A549 (cell line): ENCODE measurements at regions not wholly inside any gene's neighbourhood (a gene's known extent, or its start where the extent isn't known, plus 50 kb on each side); places are given as distances from the start of the nearest gene placed in this dataset.

Source experiments
- ATAC-seq, 2 experiments: fragments of 200-7000 bp in 1 of 2; fragments of >200 bp in 1 of 2; cut with Nextera tagmentation in 1 of 2; cut with Tn5 transposase in 1 of 2; 3 replicates each; pipeline versions ENCODE4 v1.8.0 to v1.9.1; 2018 to 2020; ENCODE audit warnings: mild to moderate bottlenecking in 1 of 2, moderate library complexity in 1 of 2
- CTCF ChIA-PET: fragments of 300-600 bp; sonication (Branson Sonifier 250); formaldehyde crosslinking; extraction: SDS; loops from one replicate; lab custom pipeline; 2021; ENCODE audit warnings: antibody characterized with exemption, inconsistent platforms; lab: Yijun Ruan, JAX
- POLR2A ChIA-PET: fragments of 350-600 bp; formaldehyde crosslinking; extraction: SDS; loops from one replicate; lab custom pipeline; 2021; ENCODE audit warnings: antibody characterized with exemption, inconsistent platforms; lab: Yijun Ruan, JAX
- DNase-seq, 2 experiments: peaks; one replicate each; pipeline versions ENCODE4 v3.0.0 to v3.0.0-alpha.2; 2011 to 2016; ENCODE audit warnings: low read depth in 1 of 2, low spot score in 1 of 2
- FAIRE-seq: peaks from 2 replicates; lab custom pipeline; 2011; peaks lifted over from hg19 to GRCh38; lab: Jason Lieb, UNC
- H3K27ac ChIP-seq, 2 experiments: fragments of >200 bp; sonication (Bioruptor Twin); formaldehyde crosslinking; 3 replicates each; pipeline ENCODE4 v1.5.1; 2016 to 2017
- H3K4me1 ChIP-seq: fragments of >200 bp; sonication (Bioruptor Twin); formaldehyde crosslinking; 3 replicates; pipeline ENCODE4 v1.6.1; 2016
- H3K4me2 ChIP-seq: fragments of >200 bp; sonication (Bioruptor Twin); formaldehyde crosslinking; 3 replicates; pipeline ENCODE4 v1.6.1; 2016
- H3K4me3 ChIP-seq: fragments of >200 bp; sonication (Bioruptor Twin); formaldehyde crosslinking; 3 replicates; pipeline ENCODE4 v1.5.1; 2016
- H3K9me3 ChIP-seq: fragments of >200 bp; sonication (Bioruptor Twin); formaldehyde crosslinking; 3 replicates; pipeline ENCODE4 v1.6.1; 2016
- EHF ChIP-seq: fragments of 250-450 bp; sonication (Bioruptor Pico); IDR thresholded peaks from 2 replicates; pipeline ENCODE4 v1.5.0; 2020; ENCODE audit warnings: mild to moderate bottlenecking
- EHMT2 ChIP-seq: fragments of 200-600 bp; sonication (generic); IDR thresholded peaks from 2 replicates; pipeline ENCODE4 v1.6.1; 2016; ENCODE audit warnings: antibody characterized with exemption, low read depth, mild to moderate bottlenecking, moderate library complexity
- FOSB ChIP-seq: fragments of 250-450 bp; sonication (Bioruptor Pico); IDR thresholded peaks from 2 replicates; pipeline ENCODE4 v1.5.0; 2020; ENCODE audit warnings: mild to moderate bottlenecking, moderate library complexity
- FOXS1 ChIP-seq: fragments of 250-450 bp; sonication (Bioruptor Pico); IDR thresholded peaks from 2 replicates; pipeline ENCODE4 v1.5.0; 2020; ENCODE audit warnings: mild to moderate bottlenecking, moderate library complexity
- HEYL ChIP-seq: fragments of 250-450 bp; sonication (Bioruptor Pico); IDR thresholded peaks from 2 replicates; pipeline ENCODE4 v1.8.0; 2021; ENCODE audit warnings: mild to moderate bottlenecking, moderate library complexity
- HOXB5 ChIP-seq: fragments of 250-450 bp; sonication (Bioruptor Pico); IDR thresholded peaks from 2 replicates; pipeline ENCODE4 v1.5.0; 2020; ENCODE audit warnings: mild to moderate bottlenecking, moderate library complexity
- JUNB ChIP-seq: fragments of >200 bp; sonication (Bioruptor Twin); formaldehyde crosslinking; IDR thresholded peaks from 2 replicates; pipeline ENCODE4 v1.6.1; 2016
- KDM1A ChIP-seq: fragments of 200-600 bp; sonication (generic); IDR thresholded peaks from 2 replicates; pipeline ENCODE4 v1.6.1; 2016; ENCODE audit warnings: low read depth, mild to moderate bottlenecking
- RARB ChIP-seq: fragments of 250-450 bp; sonication (Bioruptor Pico); IDR thresholded peaks from 2 replicates; pipeline ENCODE4 v1.8.0; 2021; ENCODE audit warnings: mild to moderate bottlenecking, moderate library complexity
- RCOR1 ChIP-seq: fragments of 150-350 bp; IDR thresholded peaks from 2 replicates; pipeline ENCODE4 v1.6.1; 2014; ENCODE audit warnings: antibody characterized with exemption, low read length, low read depth
- SMC3 ChIP-seq: fragments of >200 bp; sonication (Bioruptor Twin); formaldehyde crosslinking; IDR thresholded peaks from 3 replicates; pipeline ENCODE4 v1.6.1; 2018; ENCODE audit warnings: inconsistent platforms
- TFCP2L1 ChIP-seq: fragments of 250-450 bp; sonication (Bioruptor Pico); IDR thresholded peaks from 2 replicates; pipeline ENCODE4 v1.5.0; 2021; ENCODE audit warnings: mild to moderate bottlenecking
- ZC3H11A ChIP-seq: fragments of 450-650 bp; IDR thresholded peaks from 2 replicates; pipeline ENCODE4 v1.6.1; 2014; ENCODE audit warnings: antibody characterized with exemption, mild to moderate bottlenecking
- ZNF302 ChIP-seq: fragments of 250-450 bp; sonication (Bioruptor Pico); IDR thresholded peaks from 2 replicates; pipeline ENCODE4 v1.9.0; 2021; ENCODE audit warnings: inconsistent platforms, mild to moderate bottlenecking, moderate library complexity
- WGBS: methylation state at CpG from one replicate; pipeline ENCODE4 v1.1.6; 2017; ENCODE audit errors: missing lambda C conversion rate; 5-methylcytosine and 5-hydroxymethylcytosine counted together
- TF ChIP-seq, protein P1 (sequence below): fragments of >200 bp; sonication (Bioruptor Twin); formaldehyde crosslinking; IDR thresholded peaks from 3 replicates; pipeline ENCODE4 v1.5.1; 2016
- TF ChIP-seq, protein P2 (sequence below): fragments of >200 bp; sonication (Bioruptor Twin); formaldehyde crosslinking; IDR thresholded peaks from 3 replicates; pipeline ENCODE4 v1.6.1; 2016
- TF ChIP-seq, protein P3 (sequence below): fragments of 150-350 bp; IDR thresholded peaks from 2 replicates; pipeline ENCODE4 v1.6.1; 2014; ENCODE audit warnings: low read depth, mild to moderate bottlenecking, low read length
- TF ChIP-seq, protein P4 (sequence below): fragments of 200-600 bp; sonication (generic); IDR thresholded peaks from 2 replicates; pipeline ENCODE4 v1.6.1; 2016; ENCODE audit warnings: antibody characterized with exemption, mild to moderate bottlenecking, moderate library complexity
- TF ChIP-seq, protein P5 (sequence below): IDR thresholded peaks from 2 replicates; pipeline ENCODE4 v1.6.1; 2012; ENCODE audit warnings: low read depth, borderline replicate concordance
- TF ChIP-seq, protein P6 (sequence below): IDR thresholded peaks from 2 replicates; pipeline ENCODE4 v1.6.1; 2012
- TF ChIP-seq, protein P7 (sequence below): fragments of >200 bp; sonication (Bioruptor Twin); formaldehyde crosslinking; IDR thresholded peaks from 2 replicates; pipeline ENCODE4 v1.6.1; 2016

DNA sequence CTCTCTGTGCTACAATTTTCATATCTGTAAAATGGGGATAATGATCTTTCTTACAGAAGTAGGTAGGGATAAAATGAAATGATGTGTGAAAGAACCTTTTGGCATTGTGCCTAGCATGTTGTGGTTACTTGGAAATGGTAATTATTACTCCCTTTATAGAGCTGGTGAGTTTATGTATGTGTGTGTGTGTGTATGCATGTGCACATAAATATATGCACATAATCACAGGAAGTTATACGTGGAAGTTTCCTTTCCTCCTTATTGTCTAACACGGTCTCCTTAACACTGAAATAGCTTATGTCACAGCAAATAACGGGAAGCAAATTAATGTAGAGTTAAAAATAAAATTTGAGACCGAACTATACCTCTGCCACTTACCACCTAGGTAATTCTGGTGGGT is 163.7 kb upstream of the ZBED5 start:
- no peak for ATAC-seq
- POLR2A ChIA-PET: interaction anchor here (1.1 to 2.1 kb wide), 3 partner anchors 88 to 212 kb away, joined by 5 to 10 read pairs (median 9); partner anchors contain the start of gene EIF4G2
- no peak overlapping the region for H3K4me2 ChIP-seq
- 58% methylated on average over 4 of the region's 4 CpGs for WGBS
- no peak for DNase-seq
- no peak for TF ChIP-seq ZNF302 (CRISPR knock-in tag)
- H3K27ac ChIP-seq: peak overlapping the region in 1 of 2 experiments; percentile 42; a peak in 1 of 6 replicates
- FAIRE-seq: no peak
- H3K4me3 ChIP-seq: no peak overlapping the region
- H3K9me3 ChIP-seq: no peaks in the 10 kb centered on the region
- H3K4me1 ChIP-seq: peaks cover 4% of the 10 kb centered on the region; the same call in 1 of the 3 replicates
- CTCF ChIA-PET: interaction anchor here (0.8 to 5.3 kb wide), 19 partner anchors 10 to 778 kb away, joined by 3 to 78 read pairs (median 4); no protein-coding TSS in a partner anchor

DNA sequence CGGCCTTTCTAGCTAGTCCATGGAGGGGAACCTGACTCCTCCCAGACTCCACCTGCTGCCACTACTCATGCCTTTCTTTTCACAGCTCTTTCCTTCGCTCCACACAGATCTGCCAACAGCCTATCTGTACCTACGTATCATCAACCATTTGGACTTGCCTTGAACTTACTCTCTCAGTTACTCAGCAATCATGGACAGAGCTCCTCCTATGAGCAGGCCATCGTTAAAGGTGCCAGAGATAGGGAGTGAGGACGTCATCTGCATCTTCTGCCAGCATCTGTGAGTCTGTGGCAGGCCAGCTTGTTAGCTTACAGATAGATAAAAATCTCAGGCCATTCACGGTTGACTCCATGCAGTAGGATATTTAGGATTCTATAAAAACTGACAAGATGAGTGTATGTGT is 162.9 kb upstream of the ZBED5 start:
- TF ChIP-seq HEYL (CRISPR knock-in tag) (no peak), SMC3 (no peak), FOXS1 (CRISPR knock-in tag) (no peak)
- ChIA-PET CTCF (interaction anchor here (0.9 to 5.3 kb wide), 19 partner anchors 10 to 778 kb away, joined by 3 to 78 read pairs (median 4); partner anchors contain the start of gene GALNT18), POLR2A (interaction anchor here (1.1 to 2.1 kb wide), 3 partner anchors 87 to 212 kb away, joined by 5 to 10 read pairs (median 9); partner anchors contain the start of gene EIF4G2)
- DNase-seq (peak in 1 of 2 experiments; percentile 42), FAIRE-seq (no peak), ATAC-seq (peak; percentile 27 to 32; a peak in 3 of 6 replicates)
- peak overlapping the region in 1 of 2 experiments; percentile 42; a peak in 3 of 6 replicates for H3K27ac ChIP-seq
- H3K4me2 ChIP-seq: no peak overlapping the region
- WGBS: 56% methylated on average over 6 of the region's 6 CpGs
- H3K9me3 ChIP-seq: no peaks in the 10 kb centered on the region
- H3K4me1 ChIP-seq: peaks cover 4% of the 10 kb centered on the region; the same call in 1 of the 3 replicates
- H3K4me3 ChIP-seq: no peak overlapping the region

DNA sequence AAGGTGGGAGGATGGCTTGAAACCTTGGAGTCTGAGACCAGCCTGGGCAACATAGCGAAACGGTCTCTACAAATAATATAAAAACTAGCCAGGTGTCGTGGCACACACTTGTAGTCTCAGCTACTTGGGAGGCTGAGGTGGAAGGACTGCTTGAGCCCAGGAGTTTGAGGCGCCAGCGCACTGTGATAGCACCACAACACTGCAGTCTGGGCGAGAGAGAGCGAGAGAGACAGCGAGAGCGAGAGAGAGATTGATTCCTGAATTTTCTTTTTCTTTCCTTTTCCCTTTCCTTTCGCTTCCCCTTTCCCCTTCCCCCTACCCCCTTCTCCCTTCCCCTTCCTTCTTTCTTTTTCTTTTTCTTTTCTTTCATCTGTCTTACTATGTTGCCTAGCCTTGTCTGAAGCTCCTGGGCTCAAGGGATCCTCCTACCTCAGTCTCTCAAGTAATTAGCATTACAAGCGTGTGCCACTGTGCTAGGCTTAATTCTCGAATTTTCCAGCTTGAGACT is 162.4 kb upstream of the ZBED5 start:
- FAIRE-seq (no peak), DNase-seq (no peak), ATAC-seq (no peak)
- Histone ChIP-seq H3K4me1 (peaks cover 4% of the 10 kb centered on the region; the same call in 1 of the 3 replicates), H3K4me2 (no peak overlapping the region), H3K4me3 (no peak overlapping the region), H3K27ac (peak overlapping the region in 1 of 2 experiments; percentile 42; a peak in 3 of 6 replicates), H3K9me3 (no peaks in the 10 kb centered on the region)
- WGBS: 88% methylated on average over 12 of the region's 12 CpGs
- ChIA-PET POLR2A (interaction anchor here (1.1 to 2.1 kb wide), 3 partner anchors 86 to 211 kb away, joined by 5 to 10 read pairs (median 9); partner anchors contain the start of gene EIF4G2), CTCF (interaction anchor here (1.0 to 5.3 kb wide), 11 partner anchors 9 to 779 kb away, joined by 3 to 78 read pairs (median 7); partner anchors contain the start of gene GALNT18)
- TF ChIP-seq JUNB (no peak), SMC3 (no peak), ZC3H11A (no peak), HOXB5 (CRISPR knock-in tag) (no peak), FOSB (CRISPR knock-in tag) (no peak), RARB (CRISPR knock-in tag) (no peak), EHF (no peak), TFCP2L1 (CRISPR knock-in tag) (no peak), HEYL (CRISPR knock-in tag) (no peak), EHMT2 (no peak), RCOR1 (no peak), KDM1A (no peak)
- TF ChIP-seq, protein P1, sequence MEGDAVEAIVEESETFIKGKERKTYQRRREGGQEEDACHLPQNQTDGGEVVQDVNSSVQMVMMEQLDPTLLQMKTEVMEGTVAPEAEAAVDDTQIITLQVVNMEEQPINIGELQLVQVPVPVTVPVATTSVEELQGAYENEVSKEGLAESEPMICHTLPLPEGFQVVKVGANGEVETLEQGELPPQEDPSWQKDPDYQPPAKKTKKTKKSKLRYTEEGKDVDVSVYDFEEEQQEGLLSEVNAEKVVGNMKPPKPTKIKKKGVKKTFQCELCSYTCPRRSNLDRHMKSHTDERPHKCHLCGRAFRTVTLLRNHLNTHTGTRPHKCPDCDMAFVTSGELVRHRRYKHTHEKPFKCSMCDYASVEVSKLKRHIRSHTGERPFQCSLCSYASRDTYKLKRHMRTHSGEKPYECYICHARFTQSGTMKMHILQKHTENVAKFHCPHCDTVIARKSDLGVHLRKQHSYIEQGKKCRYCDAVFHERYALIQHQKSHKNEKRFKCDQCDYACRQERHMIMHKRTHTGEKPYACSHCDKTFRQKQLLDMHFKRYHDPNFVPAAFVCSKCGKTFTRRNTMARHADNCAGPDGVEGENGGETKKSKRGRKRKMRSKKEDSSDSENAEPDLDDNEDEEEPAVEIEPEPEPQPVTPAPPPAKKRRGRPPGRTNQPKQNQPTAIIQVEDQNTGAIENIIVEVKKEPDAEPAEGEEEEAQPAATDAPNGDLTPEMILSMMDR: no peak
- TF ChIP-seq, protein P2, sequence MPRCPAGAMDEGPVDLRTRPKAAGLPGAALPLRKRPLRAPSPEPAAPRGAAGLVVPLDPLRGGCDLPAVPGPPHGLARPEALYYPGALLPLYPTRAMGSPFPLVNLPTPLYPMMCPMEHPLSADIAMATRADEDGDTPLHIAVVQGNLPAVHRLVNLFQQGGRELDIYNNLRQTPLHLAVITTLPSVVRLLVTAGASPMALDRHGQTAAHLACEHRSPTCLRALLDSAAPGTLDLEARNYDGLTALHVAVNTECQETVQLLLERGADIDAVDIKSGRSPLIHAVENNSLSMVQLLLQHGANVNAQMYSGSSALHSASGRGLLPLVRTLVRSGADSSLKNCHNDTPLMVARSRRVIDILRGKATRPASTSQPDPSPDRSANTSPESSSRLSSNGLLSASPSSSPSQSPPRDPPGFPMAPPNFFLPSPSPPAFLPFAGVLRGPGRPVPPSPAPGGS: no peak
- TF ChIP-seq, protein P3, sequence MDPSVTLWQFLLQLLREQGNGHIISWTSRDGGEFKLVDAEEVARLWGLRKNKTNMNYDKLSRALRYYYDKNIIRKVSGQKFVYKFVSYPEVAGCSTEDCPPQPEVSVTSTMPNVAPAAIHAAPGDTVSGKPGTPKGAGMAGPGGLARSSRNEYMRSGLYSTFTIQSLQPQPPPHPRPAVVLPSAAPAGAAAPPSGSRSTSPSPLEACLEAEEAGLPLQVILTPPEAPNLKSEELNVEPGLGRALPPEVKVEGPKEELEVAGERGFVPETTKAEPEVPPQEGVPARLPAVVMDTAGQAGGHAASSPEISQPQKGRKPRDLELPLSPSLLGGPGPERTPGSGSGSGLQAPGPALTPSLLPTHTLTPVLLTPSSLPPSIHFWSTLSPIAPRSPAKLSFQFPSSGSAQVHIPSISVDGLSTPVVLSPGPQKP: no peak
- TF ChIP-seq, protein P4, sequence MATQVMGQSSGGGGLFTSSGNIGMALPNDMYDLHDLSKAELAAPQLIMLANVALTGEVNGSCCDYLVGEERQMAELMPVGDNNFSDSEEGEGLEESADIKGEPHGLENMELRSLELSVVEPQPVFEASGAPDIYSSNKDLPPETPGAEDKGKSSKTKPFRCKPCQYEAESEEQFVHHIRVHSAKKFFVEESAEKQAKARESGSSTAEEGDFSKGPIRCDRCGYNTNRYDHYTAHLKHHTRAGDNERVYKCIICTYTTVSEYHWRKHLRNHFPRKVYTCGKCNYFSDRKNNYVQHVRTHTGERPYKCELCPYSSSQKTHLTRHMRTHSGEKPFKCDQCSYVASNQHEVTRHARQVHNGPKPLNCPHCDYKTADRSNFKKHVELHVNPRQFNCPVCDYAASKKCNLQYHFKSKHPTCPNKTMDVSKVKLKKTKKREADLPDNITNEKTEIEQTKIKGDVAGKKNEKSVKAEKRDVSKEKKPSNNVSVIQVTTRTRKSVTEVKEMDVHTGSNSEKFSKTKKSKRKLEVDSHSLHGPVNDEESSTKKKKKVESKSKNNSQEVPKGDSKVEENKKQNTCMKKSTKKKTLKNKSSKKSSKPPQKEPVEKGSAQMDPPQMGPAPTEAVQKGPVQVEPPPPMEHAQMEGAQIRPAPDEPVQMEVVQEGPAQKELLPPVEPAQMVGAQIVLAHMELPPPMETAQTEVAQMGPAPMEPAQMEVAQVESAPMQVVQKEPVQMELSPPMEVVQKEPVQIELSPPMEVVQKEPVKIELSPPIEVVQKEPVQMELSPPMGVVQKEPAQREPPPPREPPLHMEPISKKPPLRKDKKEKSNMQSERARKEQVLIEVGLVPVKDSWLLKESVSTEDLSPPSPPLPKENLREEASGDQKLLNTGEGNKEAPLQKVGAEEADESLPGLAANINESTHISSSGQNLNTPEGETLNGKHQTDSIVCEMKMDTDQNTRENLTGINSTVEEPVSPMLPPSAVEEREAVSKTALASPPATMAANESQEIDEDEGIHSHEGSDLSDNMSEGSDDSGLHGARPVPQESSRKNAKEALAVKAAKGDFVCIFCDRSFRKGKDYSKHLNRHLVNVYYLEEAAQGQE: no peak
- TF ChIP-seq, protein P5, sequence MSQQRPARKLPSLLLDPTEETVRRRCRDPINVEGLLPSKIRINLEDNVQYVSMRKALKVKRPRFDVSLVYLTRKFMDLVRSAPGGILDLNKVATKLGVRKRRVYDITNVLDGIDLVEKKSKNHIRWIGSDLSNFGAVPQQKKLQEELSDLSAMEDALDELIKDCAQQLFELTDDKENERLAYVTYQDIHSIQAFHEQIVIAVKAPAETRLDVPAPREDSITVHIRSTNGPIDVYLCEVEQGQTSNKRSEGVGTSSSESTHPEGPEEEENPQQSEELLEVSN: no peak
- TF ChIP-seq, protein P6, sequence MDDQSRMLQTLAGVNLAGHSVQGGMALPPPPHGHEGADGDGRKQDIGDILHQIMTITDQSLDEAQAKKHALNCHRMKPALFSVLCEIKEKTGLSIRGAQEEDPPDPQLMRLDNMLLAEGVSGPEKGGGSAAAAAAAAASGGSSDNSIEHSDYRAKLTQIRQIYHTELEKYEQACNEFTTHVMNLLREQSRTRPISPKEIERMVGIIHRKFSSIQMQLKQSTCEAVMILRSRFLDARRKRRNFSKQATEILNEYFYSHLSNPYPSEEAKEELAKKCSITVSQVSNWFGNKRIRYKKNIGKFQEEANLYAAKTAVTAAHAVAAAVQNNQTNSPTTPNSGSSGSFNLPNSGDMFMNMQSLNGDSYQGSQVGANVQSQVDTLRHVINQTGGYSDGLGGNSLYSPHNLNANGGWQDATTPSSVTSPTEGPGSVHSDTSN: no peak
- TF ChIP-seq, protein P7, sequence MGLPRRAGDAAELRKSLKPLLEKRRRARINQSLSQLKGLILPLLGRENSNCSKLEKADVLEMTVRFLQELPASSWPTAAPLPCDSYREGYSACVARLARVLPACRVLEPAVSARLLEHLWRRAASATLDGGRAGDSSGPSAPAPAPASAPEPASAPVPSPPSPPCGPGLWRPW: no peak
